ENCODE measurements at regions not wholly inside any gene's neighbourhood (a gene's known extent, or its start where the extent isn't known, plus 50 kb on each side); places are given as distances from the start of the nearest gene placed in this dataset.

- TF ChIP-seq CTCF (IDR thresholded peaks at IDR 0.05; ENCODE audit: low read length, missing control alignments): no peak
- DNase-seq (ENCODE audit: low read depth): no peak
- H3K4me3 ChIP-seq (replicated peaks; ENCODE audit: low read depth, low read length): no peak overlapping the region
Observed at GRCh38 chr2:14126846-14127245, 505.7 kb upstream of the LRATD1 start.

GRCh38 chr2:14127765-14128164, 504.8 kb upstream of the LRATD1 start:
- no peak overlapping the region for H3K4me3 ChIP-seq (replicated peaks; ENCODE audit: low read depth, low read length)
- TF ChIP-seq CTCF (IDR thresholded peaks at IDR 0.05; ENCODE audit: low read length, missing control alignments): no peak
- no peak for DNase-seq (ENCODE audit: low read depth)

- H3K4me3 ChIP-seq (replicated peaks; ENCODE audit: low read depth, low read length): no peak overlapping the region
- no peak for DNase-seq (ENCODE audit: low read depth)
- no peak for TF ChIP-seq CTCF (IDR thresholded peaks at IDR 0.05; ENCODE audit: low read length, missing control alignments)
Observed at GRCh38 chr2:14132386-14132785, 500.1 kb upstream of the LRATD1 start.

GRCh38 chr2:14134771-14135170, 497.7 kb upstream of the LRATD1 start:
- no peak overlapping the region for H3K4me3 ChIP-seq (replicated peaks; ENCODE audit: low read depth, low read length)
- no peak for DNase-seq (ENCODE audit: low read depth)
- no peak for TF ChIP-seq CTCF (IDR thresholded peaks at IDR 0.05; ENCODE audit: low read length, missing control alignments)

- no peak for TF ChIP-seq CTCF (IDR thresholded peaks at IDR 0.05; ENCODE audit: low read length, missing control alignments)
- no peak overlapping the region for H3K4me3 ChIP-seq (replicated peaks; ENCODE audit: low read depth, low read length)
- DNase-seq (ENCODE audit: low read depth): no peak
Observed at GRCh38 chr2:14136030-14136429, 496.5 kb upstream of the LRATD1 start.

- no peak overlapping the region for H3K4me3 ChIP-seq (replicated peaks; ENCODE audit: low read depth, low read length)
- no peak for TF ChIP-seq CTCF (IDR thresholded peaks at IDR 0.05; ENCODE audit: low read length, missing control alignments)
- DNase-seq (ENCODE audit: low read depth): no peak
Observed at GRCh38 chr2:14137643-14138042, 494.9 kb upstream of the LRATD1 start.

GRCh38 chr2:14140009-14140550, 492.4 kb upstream of the LRATD1 start:
- TF ChIP-seq CTCF (IDR thresholded peaks at IDR 0.05; ENCODE audit: low read length, missing control alignments): no peak
- H3K4me3 ChIP-seq (replicated peaks; ENCODE audit: low read depth, low read length): no peak overlapping the region
- no peak for DNase-seq (ENCODE audit: low read depth)
